HEK293T (cell line): ENCODE measurements at regions not wholly inside any gene's neighbourhood (a gene's known extent, or its start where the extent isn't known, plus 50 kb on each side); places are given as distances from the start of the nearest gene placed in this dataset.

Experiments
- CTCF ChIA-PET: fragments of 350-600 bp; formaldehyde crosslinking; extraction: SDS; loops from one replicate; lab custom pipeline; 2021; ENCODE audit warnings: antibody characterized with exemption, inconsistent platforms; lab: Yijun Ruan, JAX
- POLR2A ChIA-PET: fragments of 350-600 bp; formaldehyde crosslinking; extraction: SDS; loops from one replicate; lab custom pipeline; 2020; ENCODE audit warnings: antibody characterized with exemption, inconsistent platforms; lab: Yijun Ruan, JAX
- DNase-seq: peaks from one replicate; pipeline ENCODE4 v3.0.0; 2012; ENCODE audit warnings: mixed read lengths; ENCODE audit errors: extremely low spot score
- ARNT ChIP-seq: fragments of 450-650 bp; IDR thresholded peaks from 2 replicates; pipeline ENCODE4 v1.6.1; 2017; ENCODE audit warnings: mild to moderate bottlenecking
- BHLHE40 ChIP-seq: fragments of 450-650 bp; IDR thresholded peaks from 2 replicates; pipeline ENCODE4 v1.6.1; 2016; ENCODE audit warnings: mild to moderate bottlenecking, moderate library complexity, borderline replicate concordance
- CTBP1 ChIP-seq: fragments of 450-650 bp; IDR thresholded peaks from 2 replicates; pipeline ENCODE4 v1.6.1; 2016; ENCODE audit warnings: borderline replicate concordance
- ELF4 ChIP-seq: fragments of 450-650 bp; IDR thresholded peaks from 2 replicates; pipeline ENCODE4 v1.6.1; 2017; ENCODE audit warnings: antibody characterized with exemption
- FOXA1 ChIP-seq: fragments of 450-650 bp; IDR thresholded peaks from 2 replicates; pipeline ENCODE4 v1.6.1; 2016; ENCODE audit warnings: mild to moderate bottlenecking
- FOXK2 ChIP-seq: fragments of 450-650 bp; IDR thresholded peaks from 2 replicates; pipeline ENCODE4 v1.6.1; 2016; ENCODE audit warnings: mild to moderate bottlenecking
- FOXM1 ChIP-seq: fragments of 450-650 bp; IDR thresholded peaks from 2 replicates; pipeline ENCODE4 v1.6.1; 2017; ENCODE audit warnings: mild to moderate bottlenecking, borderline replicate concordance
- HDGF ChIP-seq: fragments of 450-650 bp; IDR thresholded peaks from 2 replicates; pipeline ENCODE4 v1.6.1; 2017; ENCODE audit warnings: antibody characterized with exemption, borderline replicate concordance
- L3MBTL2 ChIP-seq: fragments of 450-650 bp; conservative IDR thresholded peaks from 2 replicates; pipeline ENCODE4 v1.6.1; 2016; ENCODE audit warnings: mild to moderate bottlenecking
- LEF1 ChIP-seq: fragments of 450-650 bp; IDR thresholded peaks from 2 replicates; pipeline ENCODE4 v1.6.1; 2017; ENCODE audit warnings: mild to moderate bottlenecking, borderline replicate concordance
- NFRKB ChIP-seq: fragments of 450-650 bp; IDR thresholded peaks from 2 replicates; pipeline ENCODE4 v1.6.1; 2016; ENCODE audit warnings: mild to moderate bottlenecking, moderate library complexity
- SP1 ChIP-seq: fragments of 450-650 bp; IDR thresholded peaks from 2 replicates; pipeline ENCODE4 v1.6.1; 2017
- SUZ12 ChIP-seq: fragments of 450-650 bp; IDR thresholded peaks from 2 replicates; pipeline ENCODE4 v1.6.1; 2016; ENCODE audit warnings: mild to moderate bottlenecking
- TARDBP ChIP-seq: fragments of 450-650 bp; IDR thresholded peaks from 2 replicates; pipeline ENCODE4 v1.6.1; 2016
- ZNF384 ChIP-seq: fragments of 450-650 bp; IDR thresholded peaks from 2 replicates; pipeline ENCODE4 v1.6.1; 2016
- TF ChIP-seq, protein P1 (sequence below): fragments of 450-650 bp; IDR thresholded peaks from 2 replicates; pipeline ENCODE4 v1.6.1; 2016

DNA sequence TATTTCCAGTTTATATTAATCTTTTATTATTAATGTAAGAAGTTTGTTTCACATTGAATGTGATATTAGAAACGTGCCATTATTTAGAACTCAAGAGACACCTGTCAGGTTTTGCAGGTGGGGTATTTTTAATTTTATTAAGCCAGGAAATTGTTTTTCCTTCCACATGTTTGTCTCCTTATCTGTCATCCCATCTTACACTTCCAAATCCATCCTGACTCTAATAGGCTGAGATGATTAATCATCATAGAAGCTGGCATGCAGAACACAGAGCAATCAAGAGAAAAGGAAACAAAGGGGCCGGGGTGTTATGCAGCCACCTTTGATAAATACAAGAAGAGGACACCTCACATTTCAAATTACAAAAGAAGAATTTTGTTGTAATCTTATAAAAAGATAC lies 506.5 kb downstream of the ISL1 start:
- ChIA-PET CTCF (no interaction called here), POLR2A (no interaction called here)
- no peak for DNase-seq
- TF ChIP-seq SP1 = no peak
- no peak for TF ChIP-seq L3MBTL2

DNA sequence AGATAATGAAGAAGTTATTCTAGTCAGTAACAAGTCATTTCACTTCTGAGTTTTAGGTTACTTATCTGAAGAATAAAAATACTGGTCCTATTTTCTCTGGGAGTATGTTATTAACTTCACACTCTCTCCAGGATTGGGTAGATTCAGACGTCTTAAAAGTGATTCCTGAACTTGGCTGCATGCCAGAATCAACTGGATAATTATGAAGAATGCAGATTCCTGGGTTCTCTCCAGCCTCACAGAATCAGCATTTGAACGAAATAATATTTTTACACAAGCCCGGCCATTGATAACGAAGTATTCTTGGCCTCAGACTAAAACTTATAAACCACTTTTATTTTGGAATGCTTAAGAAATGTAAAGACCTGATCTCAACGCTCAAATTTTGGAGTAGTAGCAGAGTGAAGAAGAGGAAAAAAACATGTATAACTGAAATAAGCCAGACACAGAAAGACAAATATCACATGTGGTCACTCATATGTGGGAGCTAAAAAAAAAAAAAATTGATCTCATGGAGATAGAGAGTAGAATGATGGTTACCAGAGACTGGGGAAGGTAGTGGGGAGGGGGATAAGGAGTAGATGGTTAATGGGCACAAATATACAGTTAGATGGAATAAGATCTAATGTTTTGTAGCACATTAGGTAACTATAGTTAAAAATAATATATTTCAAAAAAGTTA lies 507.3 kb downstream of the ISL1 start:
- ChIA-PET CTCF (no interaction called here), POLR2A (no interaction called here)
- TF ChIP-seq L3MBTL2 = no peak
- TF ChIP-seq SUZ12 = no peak
- TF ChIP-seq TARDBP = no peak
- TF ChIP-seq CTBP1 = no peak
- TF ChIP-seq ELF4 = no peak
- TF ChIP-seq BHLHE40 = no peak
- TF ChIP-seq ZNF384 = no peak
- no peak for TF ChIP-seq FOXA1
- no peak for TF ChIP-seq FOXK2
- no peak for TF ChIP-seq FOXM1
- TF ChIP-seq SP1 = no peak
- TF ChIP-seq NFRKB = no peak
- TF ChIP-seq HDGF = no peak
- TF ChIP-seq, protein P1, sequence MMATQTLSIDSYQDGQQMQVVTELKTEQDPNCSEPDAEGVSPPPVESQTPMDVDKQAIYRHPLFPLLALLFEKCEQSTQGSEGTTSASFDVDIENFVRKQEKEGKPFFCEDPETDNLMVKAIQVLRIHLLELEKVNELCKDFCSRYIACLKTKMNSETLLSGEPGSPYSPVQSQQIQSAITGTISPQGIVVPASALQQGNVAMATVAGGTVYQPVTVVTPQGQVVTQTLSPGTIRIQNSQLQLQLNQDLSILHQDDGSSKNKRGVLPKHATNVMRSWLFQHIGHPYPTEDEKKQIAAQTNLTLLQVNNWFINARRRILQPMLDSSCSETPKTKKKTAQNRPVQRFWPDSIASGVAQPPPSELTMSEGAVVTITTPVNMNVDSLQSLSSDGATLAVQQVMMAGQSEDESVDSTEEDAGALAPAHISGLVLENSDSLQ = no peak
- no peak for TF ChIP-seq LEF1
- TF ChIP-seq ARNT = no peak
- DNase-seq = no peak

DNA sequence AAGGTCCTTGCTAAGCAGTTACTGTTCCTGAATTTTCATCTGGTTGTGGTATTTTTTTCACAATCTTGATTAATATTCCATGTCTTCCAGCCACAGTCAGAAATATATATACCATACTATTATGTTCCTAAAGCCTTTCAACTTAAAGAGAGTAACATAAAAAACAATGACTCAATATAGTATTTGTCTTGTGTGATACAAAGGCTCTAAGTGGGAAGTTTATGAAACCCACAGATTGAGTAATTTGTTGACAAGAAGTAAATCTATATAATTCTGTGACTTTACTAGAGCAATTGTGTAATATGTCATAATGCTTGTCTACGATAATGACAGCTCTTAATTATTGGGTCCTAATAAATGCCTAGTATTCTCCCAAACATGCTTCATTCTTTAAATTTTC lies 509.4 kb downstream of the ISL1 start:
- no peak for DNase-seq
- POLR2A ChIA-PET = no interaction called here
- TF ChIP-seq LEF1 (no peak), TARDBP (no peak), BHLHE40 (no peak), CTBP1 (no peak), ELF4 (no peak), SUZ12 (no peak), FOXM1 (no peak), SP1 (no peak), ARNT (no peak), FOXA1 (no peak), NFRKB (no peak)
- CTCF ChIA-PET = no interaction called here

DNA sequence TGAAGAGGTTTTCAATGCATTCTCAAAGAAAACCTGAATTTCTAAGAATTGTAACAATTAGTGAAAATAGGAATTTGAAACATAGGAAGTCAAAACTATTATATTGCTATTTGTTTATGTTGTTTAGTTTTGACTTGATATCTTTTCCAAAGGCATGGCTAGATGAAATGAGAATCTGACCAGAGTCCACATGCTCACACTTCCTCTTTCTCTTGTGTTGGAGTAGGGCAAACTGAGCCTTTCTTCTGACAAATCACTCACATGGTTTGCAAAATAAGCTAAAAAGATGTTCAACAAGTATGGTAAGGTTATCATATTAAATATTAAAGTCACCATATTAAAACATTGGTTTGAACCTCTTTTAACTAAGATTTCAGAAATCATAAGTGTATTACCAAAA lies 512.6 kb downstream of the ISL1 start:
- CTCF ChIA-PET = no interaction called here
- POLR2A ChIA-PET = no interaction called here
- no peak for DNase-seq
- TF ChIP-seq SP1 (no peak), SUZ12 (no peak)

DNA sequence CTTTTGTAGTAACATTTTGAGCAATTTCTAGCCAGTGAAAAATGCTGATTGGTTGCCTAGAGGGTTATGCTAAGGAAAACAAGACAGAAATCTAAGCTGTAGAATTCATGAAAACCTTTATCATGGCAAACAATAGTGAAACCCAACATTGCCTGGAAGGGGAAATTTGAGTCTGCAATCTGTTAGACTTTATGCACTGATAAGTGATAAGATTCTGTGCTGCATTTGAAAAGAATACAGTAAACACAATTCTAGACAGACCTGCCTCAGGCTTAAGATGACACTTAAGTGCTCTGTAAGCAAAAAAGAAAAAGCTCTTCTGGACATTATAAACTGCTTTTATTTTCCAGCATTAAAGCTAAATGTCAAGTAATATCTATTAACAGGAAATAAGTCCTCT lies 519.3 kb downstream of the ISL1 start:
- TF ChIP-seq SUZ12 (no peak), ELF4 (no peak), TARDBP (no peak), NFRKB (no peak), L3MBTL2 (no peak), LEF1 (no peak), SP1 (no peak), FOXK2 (no peak), FOXM1 (no peak), ARNT (no peak), ZNF384 (no peak), HDGF (no peak), CTBP1 (no peak), FOXA1 (no peak), BHLHE40 (no peak)
- TF ChIP-seq, protein P1 = no peak
- DNase-seq = no peak
- ChIA-PET CTCF (no interaction called here), POLR2A (no interaction called here)

DNA sequence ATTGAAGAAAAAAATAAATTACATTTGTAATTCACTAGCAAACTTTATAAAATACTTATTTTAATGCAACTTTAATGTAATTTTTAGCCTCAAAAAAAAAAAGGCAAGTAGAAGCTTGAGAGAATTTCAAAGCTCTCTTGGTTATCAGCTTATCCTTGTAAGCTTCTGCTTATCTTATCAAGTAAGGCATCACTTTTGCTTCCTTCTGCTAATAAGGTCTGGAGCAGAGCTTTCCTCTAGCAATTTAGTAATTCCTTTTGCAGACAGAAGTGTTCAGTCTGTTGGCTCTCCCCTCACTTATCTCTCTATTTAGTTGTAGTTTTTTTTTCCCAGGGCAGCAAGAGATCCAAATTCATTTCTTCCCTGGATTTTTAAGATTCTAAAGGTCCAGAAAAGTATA lies 525.0 kb downstream of the ISL1 start:
- POLR2A ChIA-PET = no interaction called here
- CTCF ChIA-PET = no interaction called here
- DNase-seq = no peak
- TF ChIP-seq LEF1 = no peak
- TF ChIP-seq FOXK2 = no peak
- TF ChIP-seq HDGF = no peak

DNA sequence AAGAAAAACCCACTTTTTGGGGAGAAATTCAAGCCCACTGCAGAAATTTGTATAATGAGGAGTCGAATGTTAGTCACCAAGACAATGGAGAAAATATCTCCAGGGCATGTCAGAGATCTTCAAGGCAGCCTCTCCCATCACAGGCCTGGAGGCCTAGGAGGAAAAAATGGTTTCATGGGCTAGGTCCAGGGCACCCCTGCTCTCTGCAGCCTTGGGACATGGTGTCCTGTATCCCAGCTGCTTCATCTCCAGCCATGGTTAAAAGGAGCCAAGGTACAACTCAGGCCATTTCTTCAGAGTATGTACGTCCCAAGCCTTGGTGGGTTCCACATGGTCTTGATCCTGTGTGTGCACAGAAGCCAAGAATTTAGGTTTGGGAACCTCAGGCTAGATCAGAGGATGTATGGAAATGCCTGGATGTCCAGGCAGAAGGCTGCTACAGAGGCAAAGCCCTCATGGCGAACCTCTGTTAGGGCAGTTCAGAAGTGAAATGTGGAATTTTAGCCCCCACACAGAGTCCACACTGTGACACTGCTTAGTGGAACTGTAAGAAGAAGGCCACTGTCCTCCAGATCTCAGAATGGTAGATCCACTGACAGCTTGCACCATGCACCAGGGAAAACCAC lies 561.4 kb downstream of the ISL1 start:
- no peak for TF ChIP-seq HDGF
- TF ChIP-seq FOXM1 = no peak
- no peak for TF ChIP-seq CTBP1
- TF ChIP-seq SUZ12 = no peak
- TF ChIP-seq ELF4 = no peak
- no peak for TF ChIP-seq SP1
- TF ChIP-seq TARDBP = no peak
- TF ChIP-seq NFRKB = no peak
- no peak for TF ChIP-seq FOXK2
- TF ChIP-seq BHLHE40 = no peak
- TF ChIP-seq L3MBTL2 = no peak
- no peak for TF ChIP-seq ZNF384
- no peak for TF ChIP-seq FOXA1
- TF ChIP-seq, protein P1 = no peak
- TF ChIP-seq LEF1 = no peak
- TF ChIP-seq ARNT = no peak
- DNase-seq = no peak
- ChIA-PET POLR2A (no interaction called here), CTCF (no interaction called here)
